ENCODE measurements at regions not wholly inside any gene's neighbourhood (a gene's known extent, or its start where the extent isn't known, plus 50 kb on each side); places are given as distances from the start of the nearest gene placed in this dataset.

- Mint-ChIP-seq H3K27me3 (no peaks in the 10 kb centered on the region), H3K4me3 (no peak overlapping the region), H3K27ac (no peak overlapping the region), H3K4me1 (no peaks in the 10 kb centered on the region), H3K9me3 (no peaks in the 10 kb centered on the region)
- ATAC-seq (no peak), DNase-seq (no peak)
Measured at GRCh38 chr6:166825553-166826145, 130.7 kb downstream of the RNASET2 start.

- Mint-ChIP-seq H3K9me3 (no peaks in the 10 kb centered on the region), H3K4me3 (no peak overlapping the region), H3K27ac (no peak overlapping the region), H3K27me3 (no peaks in the 10 kb centered on the region), H3K4me1 (no peaks in the 10 kb centered on the region)
- DNase-seq (no peak), ATAC-seq (no peak)
Measured at GRCh38 chr6:166824880-166825250, 131.5 kb downstream of the RNASET2 start.

- H3K9me3 Mint-ChIP-seq: no peaks in the 10 kb centered on the region
- no peak overlapping the region for H3K27ac Mint-ChIP-seq
- H3K4me1 Mint-ChIP-seq: no peaks in the 10 kb centered on the region
- no peaks in the 10 kb centered on the region for H3K27me3 Mint-ChIP-seq
- no peak overlapping the region for H3K4me3 Mint-ChIP-seq
- DNase-seq (no peak), ATAC-seq (no peak)
Measured at GRCh38 chr6:166824146-166824879, 132.0 kb downstream of the RNASET2 start.

- Mint-ChIP-seq H3K4me1 (no peaks in the 10 kb centered on the region), H3K4me3 (no peak overlapping the region), H3K9me3 (no peaks in the 10 kb centered on the region), H3K27ac (no peak overlapping the region), H3K27me3 (no peaks in the 10 kb centered on the region)
- ATAC-seq (no peak), DNase-seq (no peak)
Measured at GRCh38 chr6:166822609-166823008, 133.7 kb downstream of the RNASET2 start.

DNA sequence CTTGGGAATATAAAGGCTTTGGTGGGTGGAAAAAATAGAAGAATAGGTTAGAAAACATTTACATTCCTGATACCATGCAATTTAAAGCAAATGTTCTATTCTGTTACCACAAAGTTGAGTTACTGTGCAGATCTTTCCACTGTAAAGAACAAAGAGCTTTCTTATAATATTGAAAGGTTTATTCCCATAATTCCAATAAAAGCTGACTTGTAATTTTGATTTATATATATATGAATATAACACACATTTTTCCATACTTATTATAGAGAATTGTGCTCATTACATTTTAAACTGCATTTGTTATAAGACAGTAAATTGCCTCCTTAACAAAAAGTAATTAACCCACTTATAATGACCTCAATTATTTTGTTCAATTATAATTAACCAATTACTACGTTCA, 135.9 kb downstream of the RNASET2 start:
- DNase-seq (no peak), ATAC-seq (no peak)
- H3K4me1 Mint-ChIP-seq: no peaks in the 10 kb centered on the region
- H3K27me3 Mint-ChIP-seq: no peaks in the 10 kb centered on the region
- H3K27ac Mint-ChIP-seq: no peak overlapping the region
- H3K9me3 Mint-ChIP-seq: no peaks in the 10 kb centered on the region
- no peak overlapping the region for H3K4me3 Mint-ChIP-seq

DNA sequence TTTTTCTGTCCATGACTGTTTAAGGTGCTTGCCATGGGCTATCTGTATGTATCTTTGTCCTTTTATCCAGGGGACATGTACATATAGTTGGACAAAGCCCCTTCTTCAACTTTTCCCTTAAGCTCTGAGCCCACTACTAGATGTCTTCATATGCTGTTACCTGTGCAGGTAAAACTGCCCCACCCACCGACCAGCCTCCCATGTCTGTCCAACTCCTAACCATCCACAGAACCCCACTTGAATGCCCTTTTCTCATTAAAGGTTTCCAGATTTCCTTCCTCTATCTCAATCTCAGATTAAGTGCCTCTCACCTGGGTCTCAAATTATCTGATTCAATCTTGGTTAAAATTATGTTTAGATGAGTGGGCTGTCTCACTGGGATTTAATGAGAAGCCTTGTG, 136.3 kb downstream of the RNASET2 start:
- no peak for DNase-seq
- ATAC-seq: no peak
- H3K4me3 Mint-ChIP-seq: no peak overlapping the region
- no peaks in the 10 kb centered on the region for H3K4me1 Mint-ChIP-seq
- H3K27ac Mint-ChIP-seq: no peak overlapping the region
- no peaks in the 10 kb centered on the region for H3K9me3 Mint-ChIP-seq
- no peaks in the 10 kb centered on the region for H3K27me3 Mint-ChIP-seq

GRCh38 chr6:166815629-166816028, 140.7 kb downstream of the RNASET2 start:
- Mint-ChIP-seq H3K4me3 (no peak overlapping the region), H3K4me1 (no peaks in the 10 kb centered on the region), H3K27ac (no peak overlapping the region), H3K9me3 (no peaks in the 10 kb centered on the region), H3K27me3 (no peaks in the 10 kb centered on the region)
- no peak for DNase-seq
- no peak for ATAC-seq

- no peaks in the 10 kb centered on the region for H3K9me3 Mint-ChIP-seq
- no peak overlapping the region for H3K27ac Mint-ChIP-seq
- ATAC-seq (no peak), DNase-seq (no peak)
- no peak overlapping the region for H3K4me3 Mint-ChIP-seq
- no peaks in the 10 kb centered on the region for H3K4me1 Mint-ChIP-seq
- H3K27me3 Mint-ChIP-seq: no peaks in the 10 kb centered on the region
Measured at GRCh38 chr6:166814390-166814789, 142.0 kb downstream of the RNASET2 start.

DNA sequence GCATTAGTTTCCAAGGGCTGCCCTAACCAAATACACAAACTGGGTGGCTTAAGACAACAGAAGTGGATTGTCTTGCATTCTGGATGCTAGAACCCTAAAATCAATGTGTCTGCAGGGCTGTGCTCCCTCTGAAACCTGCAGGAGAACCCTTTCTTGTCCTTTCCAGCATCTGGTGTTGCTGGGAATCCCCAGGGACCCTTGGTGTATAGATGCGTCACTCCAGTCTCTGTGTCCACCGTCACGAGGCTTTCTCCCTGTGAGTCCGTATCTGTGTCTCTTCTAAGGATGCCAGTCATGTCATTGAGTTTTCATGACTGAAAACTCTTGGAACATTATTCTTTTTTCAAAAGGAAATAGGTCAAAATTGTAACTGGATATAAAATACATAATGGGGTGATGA, 142.9 kb downstream of the RNASET2 start:
- no peaks in the 10 kb centered on the region for H3K4me1 Mint-ChIP-seq
- no peaks in the 10 kb centered on the region for H3K27me3 Mint-ChIP-seq
- no peak overlapping the region for H3K27ac Mint-ChIP-seq
- ATAC-seq (no peak), DNase-seq (no peak)
- H3K4me3 Mint-ChIP-seq: no peak overlapping the region
- peaks cover 0 to 5% of the 10 kb centered on the region in 2 donors for H3K9me3 Mint-ChIP-seq

DNA sequence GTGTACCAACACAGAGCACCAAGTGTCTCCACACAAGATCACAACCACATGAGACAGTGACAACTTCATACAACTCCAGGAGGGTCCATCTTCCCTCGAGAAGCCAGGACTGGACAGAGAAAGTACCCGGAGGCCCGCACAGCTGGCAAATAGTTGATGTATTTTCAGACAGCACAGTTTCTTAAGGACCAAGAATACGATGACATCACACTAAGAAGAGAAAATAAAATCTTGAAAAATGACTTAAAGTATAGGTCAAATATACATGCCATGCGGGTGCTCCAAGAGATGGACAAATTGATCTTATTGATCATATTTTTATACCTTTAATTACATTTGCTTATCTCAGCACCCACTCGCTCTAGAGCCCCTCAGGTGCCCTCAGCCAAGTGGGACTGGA, 145.5 kb downstream of the RNASET2 start:
- ATAC-seq (no peak), DNase-seq (no peak)
- H3K9me3 Mint-ChIP-seq: peaks cover 17 to 30% of the 10 kb centered on the region in 2 donors
- no peak overlapping the region for H3K27ac Mint-ChIP-seq
- no peaks in the 10 kb centered on the region for H3K4me1 Mint-ChIP-seq
- no peaks in the 10 kb centered on the region for H3K27me3 Mint-ChIP-seq
- no peak overlapping the region for H3K4me3 Mint-ChIP-seq

DNA sequence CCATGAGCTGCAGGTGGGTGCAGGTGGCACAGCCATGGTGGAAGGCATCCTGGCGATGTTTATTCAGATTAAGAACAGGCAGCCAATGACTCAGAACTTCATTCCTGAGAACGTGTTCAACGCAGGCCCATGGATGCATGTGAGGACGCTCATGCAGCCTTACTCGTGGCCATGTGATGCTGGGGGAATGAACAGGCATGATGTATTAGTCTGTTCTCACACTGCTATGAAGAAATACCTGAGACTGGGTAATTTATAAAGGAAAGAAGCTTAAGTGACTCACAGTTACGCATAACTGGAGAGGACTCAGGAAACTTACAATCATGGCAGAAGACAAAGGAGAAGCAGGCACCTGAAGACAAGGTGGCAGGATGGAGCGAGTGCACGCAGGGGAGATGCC, 146.6 kb downstream of the RNASET2 start:
- no peaks in the 10 kb centered on the region for H3K27me3 Mint-ChIP-seq
- DNase-seq (no peak), ATAC-seq (no peak)
- no peaks in the 10 kb centered on the region for H3K4me1 Mint-ChIP-seq
- no peak overlapping the region for H3K4me3 Mint-ChIP-seq
- H3K9me3 Mint-ChIP-seq: peaks cover 21 to 36% of the 10 kb centered on the region in 2 donors
- H3K27ac Mint-ChIP-seq: no peak overlapping the region

- Mint-ChIP-seq H3K27me3 (no peaks in the 10 kb centered on the region), H3K4me1 (no peaks in the 10 kb centered on the region), H3K27ac (no peak overlapping the region), H3K4me3 (no peak overlapping the region), H3K9me3 (peaks cover 21 to 36% of the 10 kb centered on the region in 2 donors)
- DNase-seq (no peak), ATAC-seq (no peak)
Measured at GRCh38 chr6:166806962-166807757, 149.2 kb downstream of the RNASET2 start.

DNA sequence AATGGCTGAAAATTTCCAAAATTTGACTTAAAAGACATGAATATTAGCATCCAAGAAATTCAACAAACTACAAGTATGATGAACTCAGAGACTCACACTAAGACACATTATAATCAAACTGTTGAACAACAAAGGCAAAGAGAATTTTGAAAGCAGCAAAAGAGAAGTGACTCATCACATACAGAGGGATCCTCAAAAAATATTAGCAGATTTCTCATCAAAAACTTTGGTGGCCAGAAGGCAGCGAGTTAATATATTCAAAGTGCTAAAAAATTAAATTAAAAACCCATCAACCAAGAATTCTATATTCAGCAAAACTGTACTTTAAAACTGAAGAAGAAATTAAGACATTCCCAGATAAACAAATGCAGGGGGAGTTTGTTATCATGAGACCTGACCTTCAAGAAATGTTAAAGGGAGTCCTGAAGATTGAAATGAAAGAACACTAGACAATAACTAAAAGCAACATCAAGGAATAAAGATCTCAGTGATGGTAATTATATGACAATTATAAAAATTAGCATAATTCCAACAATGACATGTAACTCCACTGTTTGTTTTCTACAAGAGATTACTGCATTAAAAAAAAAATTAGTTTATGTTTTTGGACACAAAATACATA, 150.0 kb downstream of the RNASET2 start:
- Mint-ChIP-seq H3K27me3 (no peaks in the 10 kb centered on the region), H3K27ac (no peak overlapping the region), H3K9me3 (peaks cover 21 to 36% of the 10 kb centered on the region in 2 donors), H3K4me3 (no peak overlapping the region), H3K4me1 (no peaks in the 10 kb centered on the region)
- ATAC-seq (no peak), DNase-seq (no peak)

DNA sequence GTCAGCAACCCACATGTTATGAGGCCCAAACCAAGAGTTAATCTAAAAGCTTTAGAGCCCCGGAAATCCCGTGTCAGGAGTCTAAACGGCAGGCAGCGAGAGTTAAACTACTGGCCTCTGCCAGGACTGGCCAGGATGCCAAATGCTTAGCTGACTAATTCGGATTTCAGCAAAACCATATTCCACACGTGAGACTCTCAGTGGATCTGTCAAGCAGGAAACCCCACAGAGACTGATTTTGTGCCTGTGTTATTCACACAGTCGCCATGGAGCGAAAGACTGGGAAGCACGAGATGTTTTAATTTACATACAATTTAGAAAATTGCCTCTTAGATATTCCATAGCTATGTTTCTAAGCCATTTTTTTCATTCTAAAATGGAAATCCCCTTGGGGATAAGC, 152.9 kb downstream of the RNASET2 start:
- no peaks in the 10 kb centered on the region for H3K27me3 Mint-ChIP-seq
- H3K4me3 Mint-ChIP-seq: no peak overlapping the region
- H3K4me1 Mint-ChIP-seq: no peaks in the 10 kb centered on the region
- peaks cover 21 to 31% of the 10 kb centered on the region in 2 donors for H3K9me3 Mint-ChIP-seq
- no peak for ATAC-seq
- DNase-seq: no peak
- H3K27ac Mint-ChIP-seq: no peak overlapping the region

DNA sequence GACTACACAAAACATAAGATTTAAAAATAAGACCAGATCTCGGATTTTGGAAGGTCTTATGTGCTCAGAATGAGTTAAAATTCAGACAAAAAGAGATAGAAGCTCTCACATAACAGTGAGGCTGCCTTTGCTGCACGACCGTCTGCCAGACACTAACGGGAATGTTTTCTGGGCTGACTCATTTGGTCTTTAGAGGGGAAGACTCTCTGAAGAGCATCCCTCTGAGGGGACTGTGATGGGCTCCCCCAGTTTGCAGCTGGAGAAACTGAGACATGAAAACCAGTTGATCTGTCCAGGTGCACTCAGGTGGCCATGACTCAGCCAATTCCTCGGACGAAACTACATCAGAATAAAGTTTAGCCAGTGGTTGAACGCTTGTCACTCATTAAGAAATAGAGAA, 153.9 kb downstream of the RNASET2 start:
- H3K9me3 Mint-ChIP-seq: peaks cover 16 to 20% of the 10 kb centered on the region in 2 donors
- H3K27ac Mint-ChIP-seq: no peak overlapping the region

DNA sequence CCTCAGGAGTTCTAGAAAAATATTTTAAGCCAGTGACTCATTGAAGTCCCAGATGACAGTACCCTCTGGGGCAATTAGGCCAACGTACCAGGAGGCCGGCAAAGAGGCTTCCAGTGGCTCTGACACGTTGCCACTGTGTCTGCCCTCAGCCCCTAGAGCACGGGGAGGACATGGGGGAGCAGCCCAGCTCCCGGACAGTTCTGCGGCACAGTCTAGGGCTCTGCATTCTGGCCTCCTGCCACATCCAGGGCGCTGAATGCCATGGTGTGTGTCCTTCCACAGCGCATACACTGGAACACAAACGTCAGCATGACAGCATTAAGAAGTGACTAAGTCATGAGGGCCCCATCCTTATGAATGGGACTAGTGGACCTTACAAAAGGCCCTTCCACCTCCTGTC, 156.2 kb downstream of the RNASET2 start:
- Mint-ChIP-seq H3K9me3 (no peaks in the 10 kb centered on the region), H3K4me1 (no peaks in the 10 kb centered on the region), H3K27me3 (no peaks in the 10 kb centered on the region), H3K27ac (no peak overlapping the region), H3K4me3 (no peak overlapping the region)
- DNase-seq (no peak), ATAC-seq (no peak)

More for the DNA sequence above, 153.9 kb downstream of the RNASET2 start:
- H3K4me3 Mint-ChIP-seq: no peak overlapping the region
- DNase-seq (no peak), ATAC-seq (no peak)
- no peaks in the 10 kb centered on the region for H3K27me3 Mint-ChIP-seq
- H3K4me1 Mint-ChIP-seq: no peaks in the 10 kb centered on the region

Measured in stimulated activated naive CD8-positive, alpha-beta T cell treated with anti-CD3 and anti-CD28 coated beads, Interleukin-15, amount 100 ng/mL, for 72 hours (primary cell).